NCI-H82 treated with DMSO at 0.1 percent for 48 hours (cell line): ENCODE measurements at regions not wholly inside any gene's neighbourhood (a gene's known extent, or its start where the extent isn't known, plus 50 kb on each side); places are given as distances from the start of the nearest gene placed in this dataset.

ENCODE experiments used
- DNase-seq: peaks from one replicate; lab custom pipeline; 2025; ENCODE audit not compliant: unreplicated experiment; lab: John Stamatoyannopoulos, UW

DNA sequence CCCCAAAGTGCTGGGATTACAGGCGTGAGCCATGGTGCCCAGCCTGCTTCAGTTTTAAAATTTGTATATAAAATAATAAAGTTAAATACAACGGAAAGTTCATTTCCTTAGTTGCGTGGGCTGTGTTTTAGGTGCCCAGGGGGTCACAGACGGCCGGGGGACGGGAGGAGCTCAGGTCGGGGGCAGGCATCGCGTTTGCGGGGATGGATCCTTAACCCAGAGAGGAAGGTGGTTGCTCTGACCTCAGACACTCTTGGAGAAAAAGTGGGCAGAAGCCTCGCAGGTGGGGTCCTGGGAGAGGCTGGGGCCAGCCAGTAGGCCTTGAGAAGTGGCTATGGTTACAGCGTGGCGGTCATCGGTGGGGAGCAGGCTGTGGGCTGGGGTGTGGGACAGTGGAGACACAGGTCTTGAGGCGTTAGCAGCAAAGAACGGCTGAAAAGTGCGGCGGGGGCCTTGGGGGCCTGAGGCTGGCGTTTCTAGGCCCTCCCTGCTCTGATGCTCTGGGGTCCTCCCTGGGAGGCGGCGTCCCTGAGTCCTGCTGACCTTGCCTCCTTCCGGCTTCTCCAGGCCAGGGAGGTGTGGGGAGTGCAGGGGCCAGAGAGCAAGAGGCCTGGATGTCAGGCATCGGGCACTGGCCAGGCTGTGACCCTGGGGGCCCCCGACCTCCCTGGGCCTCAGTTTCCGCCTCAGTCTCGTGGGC is 54.4 kb downstream of the UNCX start:
- DNase-seq, result no peak

- no peak for DNase-seq
Measured at GRCh38 chr7:1287752-1288201, 55.1 kb downstream of the UNCX start.

GRCh38 chr7:1288390-1288995 is 55.8 kb downstream of the UNCX start:
- no peak for DNase-seq

DNA sequence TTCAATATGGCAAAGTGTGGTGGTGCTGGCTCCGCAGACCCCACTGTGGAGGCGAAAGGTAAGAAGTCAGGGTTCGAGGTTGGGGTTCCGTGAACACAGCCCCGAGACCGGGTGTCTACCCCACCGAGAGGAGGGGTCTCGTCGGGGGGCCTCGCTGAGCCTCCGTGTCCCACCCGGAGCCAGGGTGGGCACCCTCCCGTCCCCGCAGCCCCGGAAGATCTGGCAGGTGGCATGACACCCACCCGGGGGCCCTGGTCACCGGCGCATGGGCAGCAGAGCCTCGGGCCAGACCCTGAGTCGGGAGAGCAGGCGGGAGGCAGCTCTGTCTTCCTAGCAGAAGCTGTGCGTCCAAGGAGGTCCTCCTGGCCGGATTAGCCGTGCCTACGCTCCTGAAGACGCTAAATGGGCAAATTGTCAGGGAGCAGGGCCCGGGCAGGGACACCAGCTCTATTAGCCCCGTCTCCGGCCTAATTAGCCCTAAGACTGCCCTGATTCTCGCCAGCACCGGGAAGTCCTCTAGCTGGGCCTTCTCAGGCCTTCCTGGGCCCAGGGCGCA is 56.4 kb downstream of the UNCX start:
- no peak for DNase-seq

- DNase-seq, result no peak
Measured at GRCh38 chr7:1289666-1290025, 57.0 kb downstream of the UNCX start.

GRCh38 chr7:1290026-1290678 is 57.5 kb downstream of the UNCX start:
- no peak for DNase-seq

- DNase-seq, result no peak
Measured at GRCh38 chr7:1290679-1291356, 58.1 kb downstream of the UNCX start.

- DNase-seq, result no peak
Measured at GRCh38 chr7:1291357-1291689, 58.7 kb downstream of the UNCX start.

DNA sequence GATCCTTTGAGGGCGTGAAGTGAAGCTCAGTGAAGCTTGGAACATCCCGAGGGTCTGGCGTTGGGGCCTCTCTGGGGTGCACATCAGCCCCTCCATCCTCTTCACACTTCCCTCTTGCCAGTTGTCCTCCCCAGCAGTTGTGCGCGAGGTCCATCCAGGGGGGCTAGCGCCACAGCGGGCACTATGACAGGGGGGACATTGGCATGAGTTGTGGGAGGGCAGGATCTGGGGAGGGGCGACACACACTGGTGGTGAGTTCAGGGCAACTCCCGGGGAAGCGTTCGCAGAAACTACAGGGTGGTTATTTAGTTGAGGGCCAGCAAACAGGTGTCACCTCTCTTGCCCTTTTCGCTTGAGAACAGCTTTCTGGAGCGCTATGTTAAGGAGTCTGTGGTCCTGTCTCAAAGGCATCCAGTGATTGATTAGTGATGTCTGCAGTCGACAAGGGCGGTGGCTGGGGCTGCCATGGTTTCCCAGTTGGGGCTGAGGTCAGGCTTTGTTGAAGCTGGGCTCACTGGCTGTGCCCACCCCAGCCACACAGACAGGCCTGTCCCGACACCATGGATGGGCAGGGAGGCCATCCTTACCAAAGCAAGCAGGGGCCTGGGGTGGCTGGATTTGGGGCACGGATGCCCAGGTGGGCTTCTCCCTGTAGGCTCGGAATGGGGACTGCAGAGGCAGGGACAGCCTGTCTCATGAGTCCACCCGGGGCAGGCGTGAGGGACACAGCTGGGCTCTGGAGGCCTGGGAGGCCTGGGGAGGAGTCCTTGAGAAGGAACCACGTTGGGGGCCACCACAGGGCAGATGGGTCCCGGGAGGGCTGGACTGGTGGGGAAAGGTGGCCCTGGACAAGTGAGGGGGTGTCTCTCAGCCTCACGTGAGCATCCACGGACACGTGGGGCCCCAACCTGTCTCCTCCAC is 59.4 kb downstream of the UNCX start:
- DNase-seq, result no peak

- no peak for DNase-seq
Measured at GRCh38 chr7:1292972-1293830, 60.5 kb downstream of the UNCX start.

DNA sequence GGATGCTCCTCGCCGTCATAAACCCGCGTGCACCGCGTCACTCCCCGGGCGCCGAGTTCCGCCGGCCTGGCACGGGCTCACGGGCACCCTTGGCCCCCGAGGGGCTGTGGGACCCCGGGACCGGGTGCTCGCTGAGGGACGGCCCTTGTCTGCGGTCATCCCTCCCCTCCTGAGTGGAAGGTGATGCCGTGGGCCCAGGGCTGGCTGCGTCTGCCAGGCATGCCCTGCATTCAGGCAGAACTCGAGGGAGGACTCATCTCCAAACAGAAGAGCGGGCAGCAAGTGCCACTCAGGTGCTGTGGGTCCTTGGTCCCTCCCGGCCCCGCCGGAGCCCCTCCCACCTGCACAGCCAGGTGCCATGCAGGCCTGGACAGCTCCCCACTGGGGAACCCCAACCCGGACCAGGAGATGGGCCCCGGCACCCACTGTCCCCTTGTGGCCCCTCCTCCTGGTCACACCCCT is 61.3 kb downstream of the UNCX start:
- DNase-seq, result no peak

DNA sequence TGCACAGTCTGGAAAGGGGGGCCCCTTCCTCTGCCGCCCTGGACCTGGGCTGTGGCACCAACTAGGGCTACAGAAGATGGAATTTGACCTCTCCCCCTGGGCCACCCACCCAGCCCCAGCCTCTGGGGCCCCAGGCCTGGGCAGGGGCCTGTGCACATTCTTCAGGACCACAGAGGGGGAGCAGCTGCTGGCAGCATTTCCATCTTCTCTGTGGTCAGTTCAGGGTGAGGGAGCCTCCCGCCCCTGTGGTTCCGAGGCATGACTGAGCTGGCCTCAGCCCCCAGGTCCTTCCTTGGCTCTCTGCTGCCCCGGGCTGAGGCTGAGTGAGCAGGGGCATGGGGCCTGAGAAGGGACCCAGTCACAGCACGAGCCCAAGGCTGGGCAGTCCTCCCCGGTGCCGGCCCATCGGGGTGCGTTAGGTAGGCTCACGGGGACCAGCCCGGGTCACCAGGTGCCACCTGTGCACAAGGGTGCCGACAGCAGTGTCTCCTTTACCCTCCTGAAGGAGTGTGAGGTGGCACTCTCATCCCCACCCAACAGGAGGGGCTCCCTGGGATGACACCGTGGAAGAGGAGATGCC is 63.2 kb downstream of the UNCX start:
- DNase-seq, result no peak

DNA sequence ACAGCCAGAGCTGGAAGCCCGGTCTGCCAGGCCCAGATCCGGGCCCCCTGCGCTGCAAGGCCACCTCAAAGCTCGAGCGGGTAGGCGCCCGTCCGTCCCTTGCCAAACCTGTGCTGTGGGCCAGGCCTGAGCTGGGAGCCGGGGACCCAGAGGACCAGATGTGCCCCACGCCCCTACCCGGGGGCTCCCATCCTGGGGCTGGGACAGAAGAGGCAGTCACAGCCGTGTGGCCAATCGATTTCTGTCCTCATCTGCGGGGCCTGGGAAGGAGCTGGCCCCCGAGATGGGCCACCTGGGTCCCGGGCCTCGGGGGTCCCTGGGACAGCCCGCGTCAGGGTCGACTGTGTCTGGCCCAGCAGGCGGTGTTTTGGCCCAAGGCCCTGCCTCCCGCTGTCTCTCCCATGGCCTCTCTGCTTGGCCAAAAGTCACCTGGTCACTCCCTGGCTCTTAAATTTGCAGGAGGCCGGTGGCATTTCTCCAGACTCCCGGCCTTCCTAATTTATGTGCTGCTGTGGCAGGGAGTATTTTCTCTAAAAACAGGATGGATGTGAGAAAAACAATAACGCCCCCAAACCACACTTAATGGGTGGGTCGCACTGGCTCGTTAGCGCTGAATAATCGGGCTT is 63.8 kb downstream of the UNCX start:
- DNase-seq, result no peak

- no peak for DNase-seq
Measured at GRCh38 chr7:1297017-1297960, 64.6 kb downstream of the UNCX start.

GRCh38 chr7:1298051-1298930 is 65.6 kb downstream of the UNCX start:
- no peak for DNase-seq

DNA sequence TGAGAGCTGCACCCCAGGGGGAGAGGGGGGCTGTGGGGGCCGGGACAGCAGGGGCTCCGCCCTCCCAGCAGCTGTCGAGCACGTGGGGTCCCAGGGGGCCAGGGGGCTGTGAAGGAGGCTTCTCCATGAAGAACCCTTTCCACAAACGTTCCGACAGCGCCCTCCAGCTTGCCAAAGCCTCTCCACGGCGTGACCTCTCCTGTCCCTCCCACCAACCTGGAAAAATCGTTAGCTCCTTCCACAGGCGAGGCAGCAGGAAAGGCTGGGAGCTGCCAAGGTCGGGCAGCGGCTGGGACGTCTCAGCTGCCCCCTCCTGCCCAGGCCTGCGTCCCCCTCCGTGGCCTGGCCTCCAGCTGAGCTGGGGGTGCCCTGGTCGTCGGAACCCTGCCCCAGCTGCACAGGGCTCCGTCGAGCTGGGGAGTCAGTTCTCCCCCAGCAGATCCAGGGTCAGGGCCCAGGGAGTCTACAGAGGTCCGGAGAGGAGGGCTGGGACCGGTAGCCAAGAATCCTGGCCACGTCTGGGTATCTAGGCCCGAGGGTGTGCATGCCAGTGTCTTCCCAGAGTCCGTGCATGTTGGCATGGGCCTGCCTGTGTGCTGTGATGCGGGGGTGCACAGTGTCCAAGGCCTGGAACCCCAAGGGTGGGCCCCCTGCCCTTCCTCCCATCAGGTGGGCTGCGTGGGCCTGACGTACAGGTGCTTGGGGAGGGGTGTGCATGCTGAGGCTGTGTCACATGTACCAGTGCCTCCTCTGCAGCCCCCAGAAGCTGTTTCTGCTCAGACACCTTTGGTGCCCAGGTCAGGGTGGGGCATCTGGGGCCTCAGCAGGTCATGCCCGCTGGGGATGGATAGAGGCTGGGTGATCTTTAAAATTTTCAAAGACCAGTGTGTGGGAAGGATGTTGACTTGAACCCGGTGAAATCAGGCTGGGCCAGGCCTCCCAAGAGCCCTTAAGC is 66.5 kb downstream of the UNCX start:
- no peak for DNase-seq
